ENCODE measurements at regions not wholly inside any gene's neighbourhood (a gene's known extent, or its start where the extent isn't known, plus 50 kb on each side); places are given as distances from the start of the nearest gene placed in this dataset.

DNA sequence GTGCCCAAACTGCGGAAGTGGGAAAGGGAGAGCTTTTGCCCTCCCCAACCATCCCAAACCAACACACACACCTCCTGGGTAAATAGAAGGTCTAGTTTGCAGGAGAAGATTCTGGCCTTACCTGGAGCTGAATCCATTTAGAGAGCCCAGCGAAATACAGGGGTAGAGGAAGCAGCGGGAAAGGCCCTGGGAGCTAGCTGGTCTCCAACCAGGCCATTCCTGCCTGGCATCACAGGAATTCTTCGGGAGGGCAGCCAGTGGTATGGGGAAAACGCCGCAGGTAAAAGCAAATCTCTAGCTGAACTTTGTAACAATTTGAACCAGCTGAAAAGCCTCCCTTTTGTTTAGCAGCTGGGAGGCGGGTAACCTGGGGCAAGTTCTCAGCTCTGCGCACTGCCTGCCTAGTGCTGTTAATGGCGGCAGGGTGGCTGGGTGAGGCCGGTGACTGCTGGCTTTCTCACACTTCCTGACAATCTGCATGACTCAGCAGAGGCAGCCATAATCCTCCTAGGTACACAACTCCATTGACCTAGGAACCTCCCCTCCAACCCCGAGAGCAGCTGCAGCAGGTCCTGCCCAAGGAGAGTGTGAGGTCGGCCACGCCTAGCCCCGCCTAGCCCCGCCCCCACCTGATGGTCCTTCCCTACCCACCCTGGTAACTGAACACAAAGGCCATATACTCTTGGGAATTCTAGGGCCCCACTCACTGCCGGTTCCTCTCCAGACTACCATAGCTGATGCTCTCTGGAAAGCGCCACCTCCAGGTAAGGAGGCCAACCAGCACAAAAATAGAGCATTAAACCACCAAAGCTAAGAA lies 483.8 kb upstream of the REG3G start:
- POLR2A ChIA-PET, result no interaction called here
- no peak overlapping the region for H3K4me3 ChIP-seq (ENCODE audit: low read depth, low read length)
- TF ChIP-seq, protein P1, sequence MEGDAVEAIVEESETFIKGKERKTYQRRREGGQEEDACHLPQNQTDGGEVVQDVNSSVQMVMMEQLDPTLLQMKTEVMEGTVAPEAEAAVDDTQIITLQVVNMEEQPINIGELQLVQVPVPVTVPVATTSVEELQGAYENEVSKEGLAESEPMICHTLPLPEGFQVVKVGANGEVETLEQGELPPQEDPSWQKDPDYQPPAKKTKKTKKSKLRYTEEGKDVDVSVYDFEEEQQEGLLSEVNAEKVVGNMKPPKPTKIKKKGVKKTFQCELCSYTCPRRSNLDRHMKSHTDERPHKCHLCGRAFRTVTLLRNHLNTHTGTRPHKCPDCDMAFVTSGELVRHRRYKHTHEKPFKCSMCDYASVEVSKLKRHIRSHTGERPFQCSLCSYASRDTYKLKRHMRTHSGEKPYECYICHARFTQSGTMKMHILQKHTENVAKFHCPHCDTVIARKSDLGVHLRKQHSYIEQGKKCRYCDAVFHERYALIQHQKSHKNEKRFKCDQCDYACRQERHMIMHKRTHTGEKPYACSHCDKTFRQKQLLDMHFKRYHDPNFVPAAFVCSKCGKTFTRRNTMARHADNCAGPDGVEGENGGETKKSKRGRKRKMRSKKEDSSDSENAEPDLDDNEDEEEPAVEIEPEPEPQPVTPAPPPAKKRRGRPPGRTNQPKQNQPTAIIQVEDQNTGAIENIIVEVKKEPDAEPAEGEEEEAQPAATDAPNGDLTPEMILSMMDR (IDR thresholded peaks at IDR 0.05; ENCODE audit: insufficient read depth, low read length, missing control alignments), result no peak
- CTCF ChIA-PET, result no interaction called here
- no peak for DNase-seq (ENCODE audit: low read depth, low spot score)

DNA sequence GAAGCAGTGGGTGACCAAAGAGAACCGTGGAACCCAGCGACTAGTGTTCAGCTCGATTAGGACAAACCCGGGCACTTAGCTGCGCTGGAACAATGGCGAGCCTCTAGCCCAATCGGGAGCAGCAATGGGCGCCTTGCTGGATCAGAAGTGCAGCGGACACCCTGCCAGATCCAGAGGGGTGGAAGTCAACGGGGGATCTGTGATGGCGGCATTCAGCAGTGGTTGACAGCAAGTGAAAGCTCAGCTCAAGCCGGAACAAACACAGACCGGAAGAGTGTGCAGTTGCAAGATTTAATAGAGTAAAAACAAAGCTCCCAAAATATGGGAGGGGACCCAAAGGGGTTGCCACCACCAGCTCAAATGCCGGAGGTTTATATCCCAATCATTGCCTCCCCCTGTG lies 478.7 kb upstream of the REG3G start:
- DNase-seq (ENCODE audit: low read depth, low spot score), result no peak
- POLR2A ChIA-PET, result no interaction called here
- TF ChIP-seq, protein P1 (IDR thresholded peaks at IDR 0.05; ENCODE audit: insufficient read depth, low read length, missing control alignments), result no peak
- CTCF ChIA-PET, result no interaction called here
- no peak overlapping the region for H3K4me3 ChIP-seq (ENCODE audit: low read depth, low read length)

DNA sequence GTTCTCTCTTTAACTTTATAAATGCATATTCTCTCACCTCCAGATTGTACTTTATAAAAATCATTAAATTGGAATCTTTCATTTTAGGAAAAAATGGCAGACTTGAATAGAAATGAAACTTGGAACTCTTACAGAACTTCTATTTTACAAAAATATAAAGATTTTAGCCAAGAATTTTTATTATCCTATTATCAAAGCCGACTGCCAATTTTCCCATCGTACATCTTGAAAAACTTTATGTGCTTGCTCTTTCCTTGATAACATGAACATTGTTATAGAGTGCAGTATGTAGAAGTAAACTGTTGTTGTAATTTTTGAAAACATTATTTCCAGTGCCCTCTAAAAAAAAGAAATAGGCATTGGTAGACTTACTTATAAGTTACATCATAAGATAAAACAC lies 475.7 kb upstream of the REG3G start:
- ChIA-PET POLR2A (no interaction called here), CTCF (no interaction called here)
- no peak for DNase-seq (ENCODE audit: low read depth, low spot score)
- TF ChIP-seq, protein P1 (IDR thresholded peaks at IDR 0.05; ENCODE audit: insufficient read depth, low read length, missing control alignments), result no peak
- no peak overlapping the region for H3K4me3 ChIP-seq (ENCODE audit: low read depth, low read length)

DNA sequence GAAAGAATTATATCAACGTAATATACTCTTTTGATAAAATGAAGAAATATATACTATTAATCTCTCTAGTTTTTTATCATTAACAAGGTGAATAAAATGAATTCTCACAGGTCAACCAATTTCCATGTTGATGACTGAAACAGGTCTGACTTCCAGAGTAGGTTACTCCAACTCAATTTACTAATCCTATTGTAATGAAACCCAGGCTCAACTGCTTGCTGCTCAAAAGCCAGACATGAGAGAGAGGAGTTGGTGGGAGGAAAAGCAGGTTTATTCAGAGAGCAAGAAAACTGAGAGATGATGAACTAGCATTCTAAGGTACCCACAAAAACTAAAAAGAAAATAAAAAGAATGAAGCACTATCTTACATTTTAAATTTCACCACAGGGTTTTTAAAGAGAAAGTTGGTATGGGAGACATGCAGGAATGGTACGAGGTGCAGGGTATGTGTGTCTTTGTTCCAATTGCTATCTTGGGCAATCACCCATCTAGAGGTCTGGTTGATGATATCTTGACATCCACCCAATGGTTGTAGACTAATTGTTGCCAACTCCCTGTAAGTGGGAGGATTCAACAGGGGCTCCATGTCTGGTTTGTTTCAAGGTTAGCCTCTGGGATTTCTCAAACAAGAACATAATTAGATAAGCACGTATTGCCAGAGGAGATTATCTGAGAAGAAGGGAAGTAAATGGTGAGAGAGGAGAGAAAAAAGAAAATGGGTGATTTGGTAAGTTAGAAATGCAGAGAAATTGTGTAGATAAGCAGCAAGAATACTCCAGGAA lies 471.4 kb upstream of the REG3G start:
- H3K4me3 ChIP-seq (ENCODE audit: low read depth, low read length), result no peak overlapping the region
- ChIA-PET CTCF (no interaction called here), POLR2A (no interaction called here)
- no peak for DNase-seq (ENCODE audit: low read depth, low spot score)
- TF ChIP-seq, protein P1 (IDR thresholded peaks at IDR 0.05; ENCODE audit: insufficient read depth, low read length, missing control alignments), result no peak

DNA sequence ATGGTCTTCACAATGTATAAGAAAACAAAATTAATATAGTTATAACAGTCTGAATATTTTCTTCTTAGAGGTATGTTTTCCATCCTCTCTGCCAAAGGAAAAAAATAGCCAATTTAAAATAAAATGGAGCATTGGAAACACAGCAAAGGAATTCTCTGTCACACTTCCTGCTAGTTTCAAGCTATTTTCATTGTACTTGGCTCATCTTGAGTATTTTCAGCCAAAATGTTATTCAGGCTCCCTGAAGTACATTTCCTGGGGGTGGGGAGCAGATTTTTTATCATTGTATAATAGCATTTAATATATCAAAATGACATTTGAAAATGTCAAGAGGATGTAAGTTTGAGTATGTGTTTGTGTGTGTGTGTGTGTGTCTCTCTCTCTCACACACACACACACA lies 463.6 kb upstream of the REG3G start:
- POLR2A ChIA-PET, result no interaction called here
- H3K4me3 ChIP-seq (ENCODE audit: low read depth, low read length), result no peak overlapping the region
- DNase-seq (ENCODE audit: low read depth, low spot score), result no peak
- TF ChIP-seq, protein P1 (IDR thresholded peaks at IDR 0.05; ENCODE audit: insufficient read depth, low read length, missing control alignments), result no peak
- CTCF ChIA-PET, result no interaction called here

DNA sequence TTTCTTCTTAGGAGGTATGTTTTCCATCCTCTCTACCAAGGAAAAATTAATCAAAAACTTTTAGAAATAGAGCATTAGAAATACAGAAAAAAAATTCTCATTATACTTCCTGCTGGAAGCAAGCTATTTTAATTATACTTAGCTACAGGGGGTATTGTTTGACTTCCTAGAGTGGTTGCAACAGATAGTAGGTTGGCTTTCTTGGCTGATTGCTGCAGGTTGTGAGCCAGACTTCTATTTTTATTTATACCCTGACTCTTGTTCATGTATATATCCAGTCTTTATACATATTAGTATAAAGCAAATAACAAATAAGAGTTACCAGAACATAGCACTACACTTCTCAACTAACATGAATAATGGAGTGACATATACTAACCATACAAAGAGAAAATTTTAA lies 460.8 kb upstream of the REG3G start:
- ChIA-PET CTCF (no interaction called here), POLR2A (no interaction called here)
- no peak for DNase-seq (ENCODE audit: low read depth, low spot score)
- TF ChIP-seq, protein P1 (IDR thresholded peaks at IDR 0.05; ENCODE audit: insufficient read depth, low read length, missing control alignments), result no peak
- no peak overlapping the region for H3K4me3 ChIP-seq (ENCODE audit: low read depth, low read length)
